ENCODE measurements at regions not wholly inside any gene's neighbourhood (a gene's known extent, or its start where the extent isn't known, plus 50 kb on each side); places are given as distances from the start of the nearest gene placed in this dataset.
"Not testable (repeated sequence)": the region's sequence is repeated elsewhere in the genome, so short reads cannot be mapped to it uniquely, and the experiment has no call there.

DNA sequence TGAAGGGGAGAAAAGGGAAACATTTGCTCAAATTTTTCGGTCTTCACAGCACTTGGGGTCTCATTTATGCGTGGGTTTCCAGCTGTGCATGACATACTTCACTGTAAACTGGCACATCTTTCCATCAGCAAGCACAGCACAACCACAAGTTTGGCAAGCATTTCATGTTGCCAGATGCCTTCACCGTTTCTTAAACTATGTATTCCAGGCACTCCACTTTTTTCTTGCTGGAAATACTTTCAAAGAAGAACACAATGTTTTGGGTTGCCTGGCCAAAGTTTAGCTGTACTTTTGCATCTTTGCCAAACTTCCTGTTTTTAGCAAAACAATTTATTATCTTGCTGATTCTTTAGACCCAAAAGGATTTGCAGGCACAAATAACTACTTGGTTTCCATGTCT is 194.6 kb upstream of the MEIS1 start:
- DNase-seq, result no peak

DNA sequence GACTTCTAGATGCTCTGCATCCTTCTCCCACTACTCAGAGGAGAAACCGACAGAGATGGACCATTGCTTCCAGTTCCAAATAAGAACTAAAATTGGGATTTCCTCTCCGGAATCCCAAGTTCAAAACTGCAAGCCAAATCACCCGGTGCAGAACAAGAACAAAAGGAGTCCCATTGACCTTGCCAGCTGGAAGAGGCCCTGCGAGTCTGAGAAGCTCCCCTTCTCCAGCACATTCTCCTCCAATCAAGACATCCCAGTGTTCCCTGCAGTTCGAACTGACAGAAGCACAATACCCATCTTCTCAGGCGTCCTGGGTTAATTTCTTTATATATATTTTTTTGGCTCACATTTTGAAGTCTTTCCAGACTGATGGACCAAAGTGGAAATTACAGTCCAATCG is 195.3 kb upstream of the MEIS1 start:
- no peak for DNase-seq

DNA sequence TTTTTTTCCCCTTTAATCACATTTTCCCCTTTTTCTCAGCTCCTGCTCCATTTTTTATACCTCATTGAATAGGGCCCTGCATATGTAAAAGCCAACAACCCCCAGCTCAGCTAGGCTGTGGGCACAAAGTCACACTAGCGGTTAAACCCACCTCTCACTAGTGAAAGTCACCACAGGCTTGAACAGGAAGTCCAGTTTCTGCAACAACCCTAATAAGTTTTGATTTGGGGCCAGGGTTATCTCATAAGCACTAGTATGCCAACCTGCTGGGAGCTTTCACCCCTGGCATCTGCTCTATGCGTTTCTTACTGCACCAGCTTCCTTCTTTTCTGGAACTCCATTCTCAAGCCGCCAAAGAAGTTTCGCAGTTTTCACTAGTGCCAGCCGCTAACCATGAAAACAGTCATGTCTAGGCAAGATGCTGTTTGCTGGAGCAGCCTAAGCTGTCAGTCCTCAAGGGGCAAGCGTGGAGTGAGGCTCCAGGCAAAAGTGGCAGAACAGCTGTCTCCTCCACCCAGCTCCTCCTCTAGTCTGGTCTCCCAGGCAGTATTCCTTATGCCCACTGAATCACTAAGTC is 197.0 kb upstream of the MEIS1 start:
- no peak for DNase-seq

DNA sequence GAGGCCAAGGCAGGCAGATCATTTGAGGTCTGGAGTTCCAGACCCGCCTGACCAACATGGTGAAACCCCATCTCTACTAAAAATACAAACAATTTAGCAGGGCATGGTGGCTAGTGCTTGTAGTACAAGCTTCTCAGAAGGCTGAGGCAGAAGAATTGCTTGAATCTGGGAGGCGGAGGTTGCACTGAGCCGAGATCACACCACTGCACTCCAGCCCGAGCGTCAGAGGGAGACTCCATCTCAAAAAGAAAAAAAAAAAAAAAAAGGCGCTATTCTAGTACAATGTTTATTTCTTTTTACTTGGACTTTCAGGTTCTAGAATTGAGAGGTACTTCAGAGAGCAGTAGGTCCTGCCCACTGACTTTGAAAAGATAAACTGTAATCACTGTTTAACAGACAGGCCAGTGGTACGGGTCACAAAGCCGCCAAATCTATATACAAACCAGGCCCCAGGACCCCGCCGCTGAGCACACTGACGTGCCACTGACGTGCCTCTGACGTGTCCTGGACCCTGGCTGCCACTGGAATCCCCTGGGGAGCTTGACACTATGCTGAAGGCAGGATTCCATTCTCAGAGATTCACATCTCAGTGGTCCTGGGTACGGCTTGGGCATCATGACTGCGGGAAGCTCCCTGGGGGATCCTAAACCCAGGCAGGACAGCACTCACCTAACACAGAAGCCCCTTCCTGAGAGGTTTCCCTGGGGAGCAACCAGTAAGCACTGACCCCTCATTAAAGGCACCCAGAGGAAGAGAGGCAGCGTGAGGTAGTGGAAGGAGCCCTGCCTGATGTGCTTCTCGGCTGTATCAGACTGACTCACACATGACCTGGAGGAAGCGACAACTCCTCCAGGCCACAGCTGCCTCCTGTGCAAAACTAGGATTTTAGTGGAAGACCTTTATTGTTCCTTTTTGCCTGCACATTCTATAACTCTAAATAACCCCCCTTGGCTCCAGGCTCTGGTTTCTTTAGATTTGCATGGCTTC is 197.8 kb upstream of the MEIS1 start:
- DNase-seq, result no peak

DNA sequence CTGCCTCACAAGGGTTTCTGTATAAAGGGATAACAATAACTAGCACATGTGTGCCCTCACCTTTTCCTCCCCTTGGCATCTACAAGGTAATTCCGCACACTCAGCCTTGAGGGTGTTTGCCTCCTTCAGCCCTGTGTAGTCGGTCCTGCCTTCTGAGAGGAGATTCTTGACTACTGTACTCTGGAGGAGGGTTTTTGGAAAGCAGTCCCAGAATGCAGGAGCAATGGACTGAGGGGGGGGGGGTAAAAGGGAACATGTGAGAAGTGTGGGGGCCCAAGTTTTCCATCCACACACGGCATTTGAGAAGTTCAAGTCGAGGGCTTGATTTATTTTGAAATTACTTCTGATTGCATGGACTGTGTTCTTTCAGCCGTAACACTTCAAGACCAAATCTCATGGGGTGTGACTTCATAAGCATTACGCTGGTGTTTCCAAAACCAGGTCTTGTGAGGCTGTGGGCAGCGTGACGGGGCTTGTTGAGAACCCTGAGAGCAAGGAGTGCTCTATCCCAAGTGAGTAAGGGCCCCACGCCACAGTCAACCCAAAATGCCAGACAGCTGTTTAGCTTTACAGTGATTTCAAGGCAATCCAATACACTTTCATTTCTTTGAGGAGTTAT is 198.7 kb upstream of the MEIS1 start:
- DNase-seq, result no peak

DNA sequence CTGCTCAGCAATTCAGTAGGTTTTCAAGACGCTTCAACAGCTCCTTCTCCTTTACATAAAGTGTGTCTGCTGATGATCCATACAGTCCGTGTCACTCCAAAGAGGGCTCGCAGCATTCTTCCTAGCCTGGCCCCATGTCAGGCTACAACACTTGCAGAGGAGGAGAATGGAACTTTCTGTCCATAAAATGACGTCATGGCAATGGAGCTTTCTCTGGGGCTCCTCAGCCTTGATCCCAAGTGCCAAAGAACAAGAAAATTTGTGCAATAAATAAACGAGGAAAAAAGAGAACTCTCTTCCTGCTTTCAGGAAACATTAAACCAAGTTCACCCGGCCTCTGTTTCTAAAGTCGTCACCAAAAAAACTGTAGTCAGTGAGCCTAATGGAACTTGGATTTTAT is 199.5 kb upstream of the MEIS1 start:
- DNase-seq, result no peak

DNA sequence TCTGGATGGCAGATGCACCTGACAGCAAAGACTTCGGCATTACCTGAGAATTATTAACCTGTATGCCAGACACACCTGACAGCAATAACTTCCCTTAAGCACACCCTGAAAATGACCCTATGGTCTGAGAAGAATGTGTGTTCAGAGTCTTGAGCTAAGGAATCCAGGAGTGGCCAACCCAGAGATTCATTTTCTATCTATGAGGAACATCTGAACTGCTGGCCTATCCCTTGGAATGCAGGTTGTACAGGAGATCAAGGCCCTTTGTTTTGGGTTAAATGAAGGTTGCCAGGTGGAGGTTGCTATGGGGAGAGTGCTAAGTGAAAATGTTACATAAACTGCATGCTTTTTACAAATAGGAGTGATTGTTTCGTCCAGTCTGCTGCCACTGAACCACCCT is 200.9 kb upstream of the MEIS1 start:
- DNase-seq, result no peak

DNA sequence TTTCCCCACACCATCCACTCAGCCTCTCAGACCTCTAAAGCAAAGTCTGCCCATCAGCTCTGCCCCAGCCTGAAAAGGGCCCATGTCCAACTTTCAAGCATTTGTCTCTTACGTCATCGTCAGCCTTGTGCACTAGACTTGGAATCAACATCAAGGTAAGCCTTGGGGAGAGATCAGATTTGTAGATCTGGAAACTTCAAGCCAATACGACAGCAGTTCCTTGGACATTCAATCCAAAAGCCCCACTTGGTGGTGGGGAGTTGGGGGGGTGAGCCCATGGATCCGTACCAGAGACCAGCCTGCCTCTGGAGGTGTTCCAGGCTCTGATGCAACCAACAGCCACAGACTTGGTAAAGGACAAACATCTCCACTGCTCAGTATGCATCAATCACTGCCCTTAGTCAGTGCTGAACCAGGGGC is 206.8 kb upstream of the MEIS1 start:
- no peak for DNase-seq

DNA sequence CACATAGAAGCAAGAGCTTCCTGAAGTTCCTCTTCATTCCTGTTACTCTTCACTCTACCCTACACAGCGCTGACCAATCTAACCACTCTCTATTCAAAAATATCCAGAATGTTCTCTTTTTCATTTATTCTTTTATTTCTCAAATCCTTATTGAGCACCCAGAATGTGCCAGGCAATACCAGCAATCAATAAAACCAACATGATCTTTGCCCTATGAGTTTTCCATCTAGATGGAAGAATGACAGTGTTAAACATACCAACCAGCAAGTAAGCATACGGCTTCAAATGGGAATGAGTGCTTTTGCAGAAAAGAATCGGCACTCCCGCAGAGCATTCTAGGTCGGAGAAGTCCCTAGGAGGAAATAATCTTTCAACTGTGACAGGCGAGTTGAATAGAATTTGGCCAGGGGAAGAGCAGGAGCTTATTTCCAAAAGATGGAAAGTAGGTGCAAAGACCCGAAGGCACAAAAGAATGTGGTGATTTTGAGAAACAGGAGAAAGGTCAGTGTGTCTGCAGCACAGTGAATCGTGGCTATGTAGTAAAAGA is 217.8 kb upstream of the MEIS1 start:
- DNase-seq, result no peak

DNA sequence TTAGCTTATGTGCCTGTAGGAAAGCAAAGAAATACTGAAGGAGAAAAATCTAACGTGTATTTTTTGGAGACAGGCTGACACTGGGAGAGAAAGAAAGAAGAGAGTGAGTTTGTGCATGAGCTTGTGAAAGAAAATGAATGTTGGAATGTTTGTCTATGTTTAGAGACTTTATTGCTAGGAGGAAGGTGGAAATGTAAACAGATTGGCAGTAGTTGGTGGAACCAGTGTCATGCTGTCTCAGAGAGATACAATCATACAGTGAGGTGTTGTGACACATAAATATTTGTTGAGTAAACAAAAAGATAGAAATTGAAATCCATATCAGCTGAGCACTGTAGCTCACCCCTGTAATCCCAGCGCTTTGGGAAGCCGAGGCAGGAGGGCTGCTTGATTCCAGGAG is 222.2 kb upstream of the MEIS1 start:
- DNase-seq, result no peak

DNA sequence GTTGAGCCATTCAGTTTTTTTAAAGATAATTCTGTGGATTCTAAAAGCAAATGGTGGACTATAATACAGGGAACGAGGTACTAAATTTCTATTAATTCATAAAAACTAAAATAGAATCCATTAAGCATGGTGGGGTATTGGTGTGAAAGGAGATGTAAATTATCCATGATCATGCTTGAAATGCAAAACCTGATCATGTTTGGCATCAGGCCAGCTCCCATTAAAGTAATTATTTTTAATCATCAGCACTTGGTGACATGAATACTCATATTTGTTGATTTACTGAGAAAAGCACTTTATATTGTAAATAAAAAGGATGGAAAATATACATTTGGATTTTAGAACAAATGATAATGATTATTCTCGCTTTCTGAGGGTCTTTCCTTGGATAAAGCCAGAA is 232.3 kb upstream of the MEIS1 start:
- DNase-seq, result no peak

DNA sequence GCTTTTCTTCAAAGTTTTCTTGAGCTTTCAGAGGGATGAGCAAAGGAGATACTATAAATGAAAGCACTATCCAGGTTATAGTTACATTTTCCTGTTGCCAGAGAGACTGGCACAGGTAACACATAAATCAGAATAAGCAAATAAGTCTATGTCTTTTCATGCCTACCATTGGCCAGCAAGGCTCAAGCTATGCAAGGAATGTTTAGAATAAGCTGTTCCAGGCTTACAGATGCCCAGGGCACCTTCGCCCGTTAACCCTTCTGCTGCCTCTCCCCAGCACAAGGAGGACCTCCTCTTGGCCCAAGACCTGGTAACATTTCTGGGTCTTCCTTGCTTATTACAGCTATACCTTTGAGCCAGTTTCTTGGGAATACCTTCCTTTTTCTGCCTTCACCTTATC is 233.7 kb upstream of the MEIS1 start:
- DNase-seq, result no peak

DNA sequence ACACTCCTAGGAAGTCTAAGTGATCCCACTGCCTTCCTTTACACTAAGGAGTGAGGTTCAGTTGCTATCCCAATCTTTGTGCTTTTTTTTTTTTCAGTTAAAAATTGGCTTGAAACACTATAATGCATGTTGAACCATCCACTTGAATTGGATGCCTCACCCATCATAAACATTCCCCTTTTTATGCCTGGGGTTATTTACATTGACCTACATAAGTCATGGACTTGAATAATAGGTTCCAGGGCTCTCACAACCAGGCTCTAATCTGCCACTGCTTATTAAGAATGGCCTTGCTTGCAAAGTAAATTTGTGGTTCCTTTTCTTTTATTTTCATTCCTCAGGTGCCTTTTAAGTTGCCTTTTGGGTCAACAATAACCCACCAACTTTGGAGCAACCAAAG is 236.1 kb upstream of the MEIS1 start:
- DNase-seq, result no peak

DNA sequence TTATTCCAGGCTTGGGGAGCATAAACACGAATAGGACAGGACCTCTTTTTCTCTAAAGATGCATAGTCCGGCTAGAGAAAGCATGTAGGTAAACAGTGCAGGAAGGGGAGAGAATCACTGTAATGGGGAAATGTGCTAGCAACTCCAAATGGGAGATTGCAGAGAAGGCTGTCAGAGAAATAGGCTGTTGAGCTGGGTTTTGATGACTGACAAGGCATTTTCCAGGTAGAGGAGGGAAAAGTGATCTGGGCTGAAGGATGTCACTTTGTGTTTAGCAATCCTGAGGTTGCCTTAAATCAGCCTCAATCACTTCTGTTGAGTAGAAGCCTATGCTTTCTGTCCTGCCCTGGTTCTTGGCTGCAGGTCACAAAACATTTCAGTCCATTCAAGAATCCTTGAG is 242.0 kb upstream of the MEIS1 start:
- no peak for DNase-seq

DNA sequence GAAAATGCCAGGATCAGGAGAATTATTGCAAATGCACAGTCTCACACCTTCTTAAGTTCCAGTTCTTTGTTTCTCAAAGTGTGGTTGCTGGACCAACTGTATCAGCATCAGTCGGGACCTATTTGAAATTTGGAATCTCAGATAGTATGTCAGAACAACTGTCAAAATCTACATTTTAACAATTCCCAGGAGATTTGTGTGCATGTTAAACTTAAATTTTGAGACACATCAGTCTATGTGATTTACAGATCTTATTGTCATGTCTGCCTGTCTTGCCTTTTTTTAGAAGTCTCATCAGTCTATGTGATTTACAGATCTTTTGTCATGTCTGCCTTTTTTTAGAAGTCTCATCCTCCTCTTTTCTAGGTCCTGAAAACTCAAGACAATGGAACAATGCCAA is 243.6 kb upstream of the MEIS1 start:
- DNase-seq, result no peak

DNA sequence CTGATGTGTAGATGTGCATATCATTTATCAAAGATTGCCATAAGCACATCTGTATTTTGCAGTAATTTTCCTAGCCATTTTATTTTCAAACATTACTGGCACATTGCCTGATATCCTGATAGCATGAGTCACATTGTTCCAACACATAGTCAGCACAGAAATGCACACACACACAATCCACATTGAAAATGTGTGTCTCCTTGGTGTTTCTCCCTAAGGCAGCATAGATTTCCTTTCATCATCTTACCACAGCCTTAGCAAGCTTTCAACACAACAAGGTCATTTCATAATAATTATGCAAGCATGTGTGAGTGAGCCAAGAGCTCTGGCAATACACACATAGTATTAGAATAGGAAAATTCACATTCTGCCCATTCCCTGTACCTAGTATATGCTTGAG is 245.4 kb upstream of the MEIS1 start:
- no peak for DNase-seq

DNA sequence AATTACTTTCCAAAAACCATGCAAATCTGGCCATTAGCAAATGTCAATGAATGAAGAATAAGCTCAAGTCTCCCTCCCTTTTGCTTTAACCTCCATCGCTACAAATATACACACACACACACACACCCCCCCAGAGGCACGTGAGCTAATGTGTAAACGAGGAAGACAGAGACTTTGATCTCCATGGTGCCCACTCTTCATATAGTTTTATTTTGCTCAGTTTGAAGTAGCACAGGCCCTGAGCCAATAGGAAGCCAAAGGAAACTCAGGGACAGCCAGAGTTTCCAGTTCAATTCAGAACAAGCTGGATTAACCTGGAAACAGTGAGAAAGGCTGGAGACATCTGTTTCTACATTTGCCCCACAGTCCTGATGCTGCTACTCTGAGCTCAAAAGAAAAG is 248.4 kb upstream of the MEIS1 start:
- no peak for DNase-seq

DNA sequence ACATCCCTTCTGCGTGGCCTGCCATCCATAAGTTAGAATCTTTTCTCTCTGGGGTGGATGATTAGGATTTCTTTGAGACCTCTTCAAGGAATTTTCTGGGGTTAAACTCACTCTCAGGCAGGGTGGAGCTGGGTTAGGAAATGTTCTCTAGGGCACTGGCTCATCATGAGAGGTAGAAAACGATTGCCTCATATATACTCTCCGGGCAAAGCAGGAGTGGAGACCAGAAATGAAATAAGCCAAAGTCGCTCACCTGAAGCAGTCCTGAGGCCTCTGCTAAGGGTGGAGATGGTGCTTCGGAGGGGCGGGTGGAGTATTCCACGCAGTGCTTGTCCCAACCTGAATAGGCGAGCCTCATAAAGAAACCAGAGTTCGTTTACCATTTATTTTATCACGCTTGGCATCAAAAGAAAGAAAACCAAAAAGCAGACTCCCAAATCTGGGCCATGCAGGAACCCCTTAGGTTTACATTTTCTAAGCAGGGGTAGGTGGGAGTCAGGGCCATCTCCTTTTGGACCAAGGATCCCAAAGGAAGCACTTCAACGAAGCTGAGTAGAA is 249.3 kb upstream of the MEIS1 start:
- no peak for DNase-seq

DNA sequence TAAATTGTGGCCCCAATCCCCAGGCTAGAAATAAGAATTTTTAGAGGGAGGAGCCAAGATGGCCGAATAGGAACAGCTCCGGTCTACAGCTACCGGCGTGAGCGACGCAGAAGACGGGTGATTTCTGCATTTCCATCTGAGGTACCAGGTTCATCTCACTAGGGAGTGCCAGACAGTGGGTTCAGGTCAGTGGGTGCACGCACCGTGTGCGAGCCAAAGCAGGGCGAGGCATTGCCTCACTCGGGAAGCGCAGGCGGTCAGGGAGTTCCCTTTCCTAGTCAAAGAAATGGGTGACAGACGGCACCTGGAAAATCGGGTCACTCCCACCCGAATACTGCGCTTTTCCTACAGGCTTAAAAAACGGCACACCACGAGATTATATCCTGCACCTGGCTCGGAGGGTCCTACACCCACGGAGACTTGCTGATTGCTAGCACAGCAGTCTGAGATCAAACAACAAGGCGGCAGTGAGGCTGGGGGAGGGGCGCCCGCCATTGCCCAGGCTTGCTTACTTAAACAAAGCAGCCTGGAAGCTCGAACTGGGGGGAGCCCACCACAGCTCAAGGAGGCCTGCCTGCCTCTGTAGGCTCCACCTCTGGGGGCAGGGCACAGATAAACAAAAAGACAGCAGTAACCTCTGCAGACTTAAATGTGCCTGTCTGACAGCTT is 257.7 kb upstream of the MEIS1 start:
- DNase-seq, result not testable (repeated sequence)

DNA sequence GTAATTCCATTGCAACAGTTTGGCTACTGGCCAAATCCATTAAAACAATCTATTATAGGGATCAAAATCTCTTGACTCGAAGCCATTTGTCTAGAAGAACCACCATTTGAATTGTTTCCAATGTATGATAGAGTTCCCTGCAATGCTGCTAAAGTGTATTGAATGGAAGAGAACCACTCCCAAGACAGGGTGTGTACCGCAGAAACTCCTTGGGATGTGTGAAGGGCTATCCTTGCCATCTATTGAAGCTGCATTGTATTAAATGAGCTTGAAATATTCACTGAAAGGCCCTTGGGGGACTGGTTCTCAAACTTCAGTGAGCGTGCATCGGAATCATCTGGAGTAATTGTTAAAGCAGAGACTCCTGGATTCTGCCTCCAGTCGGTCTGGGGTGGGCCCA is 260.4 kb upstream of the MEIS1 start:
- DNase-seq, result no peak

DNA sequence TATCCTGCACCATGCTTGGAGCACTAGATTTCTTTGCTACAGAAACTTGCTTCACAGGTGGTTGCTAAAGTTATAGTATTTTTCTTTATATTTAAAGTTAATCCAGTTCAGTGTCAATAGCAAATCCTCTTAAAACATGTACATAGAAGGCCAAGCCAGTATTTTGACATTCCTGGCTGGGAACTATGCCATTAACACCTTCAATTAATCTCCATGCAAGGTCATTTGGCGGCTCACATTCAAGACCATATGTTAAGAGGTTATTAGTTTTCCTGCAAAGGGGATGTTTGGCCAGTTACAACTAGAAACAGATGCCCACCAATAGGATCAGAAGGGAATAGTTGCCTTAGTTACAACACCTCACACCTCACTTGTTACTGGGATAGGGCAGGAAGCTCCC is 261.3 kb upstream of the MEIS1 start:
- DNase-seq, result no peak

DNA sequence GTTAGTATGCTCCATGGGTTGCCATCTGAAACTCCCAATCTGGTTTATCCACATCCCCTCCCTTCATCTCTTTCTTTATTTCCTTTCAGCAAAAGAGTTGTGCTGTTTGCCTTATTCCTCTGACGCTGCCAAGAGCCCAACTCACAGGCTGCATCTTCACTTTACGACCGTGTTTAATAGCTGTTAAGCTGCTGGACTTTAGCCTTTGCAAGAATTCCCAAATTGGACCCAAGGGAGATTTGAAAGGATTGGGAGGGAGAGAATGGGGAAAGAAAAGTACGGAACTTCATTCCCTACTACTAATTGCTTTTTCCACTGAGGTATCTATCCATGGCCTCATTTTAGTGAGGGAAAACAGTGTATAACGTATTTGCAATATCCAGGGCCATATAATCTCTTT is 263.4 kb upstream of the MEIS1 start:
- no peak for DNase-seq

DNA sequence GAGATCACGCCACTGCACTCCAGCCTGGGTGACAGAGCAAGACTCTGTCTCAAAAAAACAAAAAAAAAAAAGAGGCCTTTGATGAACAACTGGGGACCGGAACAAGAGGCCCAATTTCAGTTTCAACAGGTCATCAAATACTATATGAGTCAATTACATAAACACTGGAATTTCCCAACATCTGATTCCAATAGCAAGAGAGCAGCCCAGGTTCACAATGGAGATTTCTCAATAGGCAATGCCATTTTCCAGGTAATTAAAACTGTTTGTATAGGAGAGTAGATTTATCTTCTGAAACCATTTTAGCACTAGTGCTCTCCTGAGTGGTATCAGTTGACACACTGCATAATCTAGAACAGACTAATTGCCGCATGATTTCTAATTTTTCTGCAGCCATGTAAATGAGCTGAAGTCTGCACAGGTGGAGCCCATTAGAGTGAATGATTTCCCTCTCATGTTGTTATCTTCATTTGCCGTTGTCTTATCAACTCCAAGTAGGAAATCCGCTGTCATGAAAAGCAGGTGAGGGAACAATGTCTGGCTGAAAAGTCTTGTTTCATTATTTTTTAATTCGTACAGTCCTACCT is 264.1 kb upstream of the MEIS1 start:
- no peak for DNase-seq

Data from activated CD4-positive, alpha-beta T cell treated with anti-CD3 and anti-CD28 coated beads, Interleukin-2, amount 50 U/mL, for 16 hours (primary cell).